PC-3 (cell line): ENCODE measurements at regions not wholly inside any gene's neighbourhood (a gene's known extent, or its start where the extent isn't known, plus 50 kb on each side); places are given as distances from the start of the nearest gene placed in this dataset.

Experiments
- EZH2 ChIP-seq: fragments of 300-600 bp; sonication (generic); IDR thresholded peaks from one replicate; pipeline ENCODE4 v1.6.1; 2017; ENCODE audit warnings: antibody characterized with exemption, mild to moderate bottlenecking, low read length; ENCODE audit not compliant: unreplicated experiment
- EZH2phosphoT487 ChIP-seq: fragments of 300-600 bp; sonication (generic); IDR thresholded peaks from 2 replicates; pipeline ENCODE4 v1.6.1; 2018; ENCODE audit warnings: mild to moderate bottlenecking, antibody characterized with exemption, low read length, borderline replicate concordance
- TF ChIP-seq, protein P1 (sequence below): fragments of 300-600 bp; sonication (generic); conservative IDR thresholded peaks from 2 replicates; pipeline ENCODE4 v1.5.1; 2017; ENCODE audit warnings: antibody characterized with exemption, low read depth, mild to moderate bottlenecking, low read length

DNA sequence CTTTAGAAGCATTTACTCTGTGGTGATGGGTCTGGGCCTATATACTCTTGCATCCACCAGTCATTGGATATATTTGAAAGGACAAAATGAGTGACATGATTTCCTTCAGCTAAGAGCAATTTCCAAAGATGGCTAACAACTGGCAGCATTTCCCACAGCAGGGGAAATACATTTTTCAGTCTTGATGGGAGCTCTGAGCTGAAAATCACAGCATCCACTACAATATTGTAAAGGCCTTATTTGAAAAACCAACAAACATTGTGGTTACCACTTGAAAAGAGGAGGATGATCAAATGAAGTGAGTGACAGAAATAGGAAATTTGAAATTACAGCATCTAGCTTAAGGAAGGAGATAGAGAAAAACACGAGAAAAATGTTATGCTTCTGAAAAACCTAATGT is 705.0 kb upstream of the EPHA7 start:
- TF ChIP-seq, protein P1, sequence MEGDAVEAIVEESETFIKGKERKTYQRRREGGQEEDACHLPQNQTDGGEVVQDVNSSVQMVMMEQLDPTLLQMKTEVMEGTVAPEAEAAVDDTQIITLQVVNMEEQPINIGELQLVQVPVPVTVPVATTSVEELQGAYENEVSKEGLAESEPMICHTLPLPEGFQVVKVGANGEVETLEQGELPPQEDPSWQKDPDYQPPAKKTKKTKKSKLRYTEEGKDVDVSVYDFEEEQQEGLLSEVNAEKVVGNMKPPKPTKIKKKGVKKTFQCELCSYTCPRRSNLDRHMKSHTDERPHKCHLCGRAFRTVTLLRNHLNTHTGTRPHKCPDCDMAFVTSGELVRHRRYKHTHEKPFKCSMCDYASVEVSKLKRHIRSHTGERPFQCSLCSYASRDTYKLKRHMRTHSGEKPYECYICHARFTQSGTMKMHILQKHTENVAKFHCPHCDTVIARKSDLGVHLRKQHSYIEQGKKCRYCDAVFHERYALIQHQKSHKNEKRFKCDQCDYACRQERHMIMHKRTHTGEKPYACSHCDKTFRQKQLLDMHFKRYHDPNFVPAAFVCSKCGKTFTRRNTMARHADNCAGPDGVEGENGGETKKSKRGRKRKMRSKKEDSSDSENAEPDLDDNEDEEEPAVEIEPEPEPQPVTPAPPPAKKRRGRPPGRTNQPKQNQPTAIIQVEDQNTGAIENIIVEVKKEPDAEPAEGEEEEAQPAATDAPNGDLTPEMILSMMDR = no peak
- TF ChIP-seq EZH2phosphoT487 (no peak), EZH2 (no peak)
